ENCODE measurements at regions not wholly inside any gene's neighbourhood (a gene's known extent, or its start where the extent isn't known, plus 50 kb on each side); places are given as distances from the start of the nearest gene placed in this dataset.
"Not testable (repeated sequence)": the region's sequence is repeated elsewhere in the genome, so short reads cannot be mapped to it uniquely, and the experiment has no call there.

DNA sequence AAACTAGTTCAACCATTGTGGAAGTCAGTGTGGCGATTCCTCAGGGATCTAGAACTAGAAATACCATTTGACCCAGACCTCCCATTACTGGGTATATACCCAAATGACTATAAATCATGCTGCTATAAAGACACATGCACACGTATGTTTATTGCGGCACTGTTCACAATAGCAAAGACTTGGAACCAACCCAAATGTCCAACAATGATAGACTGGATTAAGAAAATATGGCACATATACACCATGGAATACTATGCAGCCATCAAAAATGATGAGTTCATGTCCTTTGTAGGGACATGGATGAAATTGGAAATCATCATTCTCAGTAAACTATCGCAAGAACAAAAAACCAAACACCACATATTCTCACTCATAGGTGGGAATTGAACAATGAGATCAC is 754.7 kb upstream of the ADGRB3 start:
- DNase-seq: not testable (repeated sequence)

DNA sequence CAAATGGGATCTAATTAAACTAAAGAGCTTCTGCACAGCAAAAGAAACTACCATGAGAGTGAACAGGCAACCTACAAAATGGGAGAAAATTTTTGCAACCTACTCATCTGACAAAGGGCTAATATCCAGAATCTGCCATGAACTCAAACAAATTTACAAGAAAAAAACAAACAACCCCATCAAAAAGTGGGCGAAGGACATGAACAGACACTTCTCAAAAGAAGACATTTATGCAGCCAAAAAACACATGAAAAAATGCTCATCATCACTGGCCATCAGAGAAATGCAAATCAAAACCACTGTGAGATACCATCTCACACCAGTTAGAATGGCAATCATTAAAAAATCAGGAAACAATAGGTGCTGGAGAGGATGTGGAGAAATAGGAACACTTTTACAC is 755.2 kb upstream of the ADGRB3 start:
- DNase-seq: not testable (repeated sequence)

DNA sequence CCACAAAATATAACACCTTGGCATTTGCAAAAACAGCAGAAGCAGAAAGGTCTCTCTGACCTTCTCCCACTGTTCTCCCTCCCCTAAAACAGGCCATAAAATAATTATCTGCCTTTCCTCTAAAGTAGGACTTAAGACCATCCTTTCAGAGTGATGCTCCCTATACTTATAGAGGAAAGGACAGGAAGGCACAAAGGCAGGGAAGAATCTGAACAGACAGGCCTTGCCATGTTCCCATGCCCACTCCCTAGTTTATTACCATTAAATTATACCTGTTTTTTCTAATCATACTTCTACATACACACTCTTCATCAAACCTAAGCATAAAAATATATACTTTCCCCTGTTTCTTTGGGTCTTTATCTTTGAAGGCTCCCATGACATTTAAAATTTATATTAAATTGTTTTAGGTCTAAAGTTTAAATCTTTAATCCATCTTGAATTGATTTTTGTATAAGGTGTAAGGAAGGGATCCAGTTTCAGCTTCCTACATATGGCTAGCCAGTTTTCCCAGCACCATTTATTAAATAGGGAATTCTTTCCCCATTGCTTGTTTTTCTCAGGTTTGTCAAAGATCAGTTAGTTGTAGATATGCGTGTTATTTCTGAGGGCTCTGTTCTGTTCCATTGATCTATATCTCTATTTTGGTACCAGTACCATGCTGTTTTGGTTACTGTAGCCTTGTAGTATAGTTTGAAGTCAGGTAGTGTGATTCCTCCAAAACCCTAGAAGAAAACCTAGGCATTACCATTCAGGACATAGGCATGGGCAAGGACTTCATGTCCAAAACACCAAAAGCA is 755.8 kb upstream of the ADGRB3 start:
- not testable (repeated sequence) for DNase-seq

DNA sequence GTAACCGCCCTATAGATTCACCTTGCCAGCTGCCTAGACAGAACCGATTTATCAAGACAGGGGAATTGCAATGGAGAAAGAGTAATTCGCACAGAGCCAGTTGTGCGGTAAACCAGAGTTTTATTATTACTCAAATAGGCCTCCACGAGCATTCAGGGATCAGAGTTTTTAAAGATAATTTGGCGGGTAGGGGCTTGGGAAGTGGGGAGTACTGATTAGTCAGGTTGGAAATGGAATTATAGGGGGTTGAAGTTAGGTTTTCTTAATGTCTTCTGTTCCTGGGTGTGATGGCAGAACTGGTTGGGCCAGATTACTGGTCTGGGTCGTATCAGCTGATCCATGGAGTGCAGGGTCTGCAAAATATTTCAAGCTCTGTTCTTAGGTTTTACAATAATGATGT is 756.9 kb upstream of the ADGRB3 start:
- DNase-seq: not testable (repeated sequence)

DNA sequence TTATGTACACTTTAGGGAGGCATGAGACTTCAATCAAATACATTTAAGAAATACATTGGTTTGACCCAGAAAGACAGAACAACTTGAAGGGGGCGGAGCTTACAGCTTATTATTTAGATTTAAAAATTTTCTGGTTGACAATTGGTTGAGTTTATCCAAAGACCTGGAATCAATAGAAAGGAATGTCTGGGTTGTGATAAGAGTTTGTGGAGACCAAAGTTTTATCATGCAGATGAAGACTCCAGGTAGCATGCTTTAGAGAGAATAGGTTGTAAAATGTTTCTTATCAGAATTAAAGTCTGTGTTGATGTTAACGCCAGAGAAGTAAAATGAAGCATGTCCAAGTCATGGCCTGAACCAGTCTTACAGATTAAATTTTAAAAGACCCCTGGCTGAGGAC is 757.8 kb upstream of the ADGRB3 start:
- no peak for DNase-seq

DNA sequence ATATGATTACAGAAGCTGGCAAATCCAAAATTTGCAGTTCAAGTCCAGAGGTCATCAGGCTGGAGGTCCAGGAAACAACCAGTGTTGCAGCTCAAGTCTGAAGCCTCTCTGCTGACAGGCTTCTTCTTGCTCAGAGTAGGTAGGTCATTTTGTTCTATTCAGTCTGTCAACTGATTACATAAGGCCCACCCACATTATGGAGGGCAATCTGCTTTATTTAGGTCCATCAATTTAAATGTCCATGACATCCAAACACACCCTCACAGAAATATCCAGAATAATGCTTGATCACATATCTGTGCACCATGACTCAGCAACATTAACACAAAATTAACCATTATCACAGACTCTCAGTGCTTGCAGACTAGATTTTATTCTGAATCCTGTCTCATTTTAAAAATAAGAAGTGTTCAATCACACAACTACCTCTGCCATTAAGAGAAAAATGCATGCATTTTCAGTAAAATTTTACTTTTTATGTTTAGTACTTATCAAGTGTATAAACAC is 759.2 kb upstream of the ADGRB3 start:
- no peak for DNase-seq

DNA sequence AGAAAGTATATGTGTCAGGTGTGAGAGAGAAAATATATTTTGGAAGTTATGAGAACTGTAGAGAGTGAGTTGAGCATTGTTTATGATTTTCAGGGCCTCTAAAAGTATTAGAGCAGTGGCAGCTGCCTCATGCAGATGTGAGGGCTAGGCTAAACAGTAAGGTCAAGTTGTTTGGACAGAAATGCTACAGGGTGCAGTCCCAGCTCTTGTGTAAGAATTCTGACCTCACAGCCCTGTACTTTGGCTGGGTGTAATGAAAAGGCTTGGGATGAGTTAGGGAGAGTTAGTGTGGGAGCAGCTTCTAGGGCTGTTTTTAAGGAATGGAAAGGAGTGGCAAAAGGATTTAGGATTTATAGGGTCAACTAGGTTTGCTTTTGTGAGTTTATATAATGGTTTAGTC is 764.8 kb upstream of the ADGRB3 start:
- no peak for DNase-seq

DNA sequence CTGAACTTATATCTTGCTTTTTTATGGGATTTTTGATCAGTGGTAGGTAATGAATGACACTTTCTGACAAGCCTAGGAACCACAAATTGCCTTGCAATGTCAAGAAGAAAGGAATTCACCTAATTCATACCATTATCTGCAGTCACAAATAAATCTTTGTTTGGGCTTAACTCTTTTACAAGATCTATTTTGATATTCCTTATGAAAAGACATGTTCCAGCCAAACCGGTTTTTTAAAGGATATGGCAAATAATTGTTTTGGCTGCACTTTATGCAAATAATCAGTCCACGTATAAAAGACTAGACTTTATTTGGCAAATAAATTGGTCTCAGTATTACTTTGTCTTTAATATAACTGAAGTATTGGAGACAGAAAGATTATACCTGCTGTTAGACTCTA is 771.7 kb upstream of the ADGRB3 start:
- DNase-seq: no peak

DNA sequence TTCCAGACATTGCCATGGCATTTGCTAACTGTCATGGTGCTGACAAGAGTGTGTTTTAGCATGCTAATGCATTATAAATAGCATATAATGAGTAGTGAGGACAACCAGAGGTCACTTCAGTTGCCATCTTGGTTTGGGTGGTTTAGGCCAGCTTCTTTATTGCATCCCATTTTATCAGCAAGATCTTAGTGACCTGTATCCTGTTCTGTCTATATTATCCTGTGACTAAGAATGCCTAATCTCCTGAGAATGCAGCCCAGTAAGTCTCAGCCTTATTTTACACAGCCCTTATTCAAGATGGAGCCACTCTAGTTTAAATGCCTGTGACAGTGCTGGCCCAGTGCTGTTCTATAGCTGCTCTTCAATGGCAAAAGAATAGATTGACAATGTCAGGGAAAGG is 781.0 kb upstream of the ADGRB3 start:
- DNase-seq: no peak

DNA sequence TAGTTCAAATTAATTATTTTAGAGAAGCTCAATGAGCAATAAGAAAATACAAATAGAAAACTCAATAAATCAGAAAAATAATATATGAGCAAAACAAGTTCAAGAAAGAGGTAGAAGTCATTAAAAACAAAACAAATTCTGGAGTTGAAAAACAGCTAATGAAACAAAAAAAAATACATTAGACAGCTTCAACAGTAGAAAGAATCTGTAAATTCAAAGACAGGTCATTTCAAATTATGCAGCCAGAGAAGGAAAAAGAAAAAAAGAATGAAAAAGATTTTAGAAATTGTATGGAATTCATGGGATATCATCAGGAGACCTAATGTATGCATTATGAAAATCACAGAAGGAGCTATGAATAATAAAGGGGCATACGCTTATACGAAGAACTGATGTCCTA is 795.3 kb upstream of the ADGRB3 start:
- no peak for DNase-seq

DNA sequence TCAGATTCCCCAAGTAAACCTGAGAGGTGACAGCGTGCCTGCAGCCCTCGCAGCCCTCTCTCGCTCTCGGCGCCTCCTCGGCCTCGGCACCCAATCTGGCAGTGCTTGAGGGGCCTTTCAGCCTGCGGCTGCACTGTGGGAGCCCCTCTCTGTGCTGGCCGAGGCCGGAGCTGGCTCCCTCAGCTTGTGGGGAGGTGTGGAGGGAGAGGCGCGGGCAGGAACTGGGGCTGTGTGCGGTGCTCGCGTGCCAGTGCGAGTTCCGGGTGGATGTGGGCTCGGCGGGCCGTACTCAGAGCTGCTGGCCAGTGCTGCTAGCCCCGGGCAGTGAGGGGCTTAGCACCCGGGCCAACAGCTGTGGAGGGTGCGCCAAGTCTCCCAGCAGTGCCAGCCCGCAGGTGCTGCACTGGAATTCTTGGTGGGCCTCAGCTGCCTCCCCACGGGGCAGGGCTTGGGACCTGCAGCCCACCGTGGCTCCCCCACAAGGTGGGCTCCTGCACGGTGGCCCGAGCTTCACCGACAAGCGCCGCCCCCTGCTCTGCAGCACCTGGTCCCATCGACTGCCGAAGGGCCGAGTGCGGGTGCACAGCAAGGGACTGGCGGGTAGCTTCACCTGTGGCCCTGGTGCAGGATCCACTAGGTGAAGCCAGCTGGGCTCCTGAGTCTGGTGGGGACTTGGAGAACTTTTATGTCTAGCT is 809.7 kb upstream of the ADGRB3 start:
- DNase-seq: no peak

DNA sequence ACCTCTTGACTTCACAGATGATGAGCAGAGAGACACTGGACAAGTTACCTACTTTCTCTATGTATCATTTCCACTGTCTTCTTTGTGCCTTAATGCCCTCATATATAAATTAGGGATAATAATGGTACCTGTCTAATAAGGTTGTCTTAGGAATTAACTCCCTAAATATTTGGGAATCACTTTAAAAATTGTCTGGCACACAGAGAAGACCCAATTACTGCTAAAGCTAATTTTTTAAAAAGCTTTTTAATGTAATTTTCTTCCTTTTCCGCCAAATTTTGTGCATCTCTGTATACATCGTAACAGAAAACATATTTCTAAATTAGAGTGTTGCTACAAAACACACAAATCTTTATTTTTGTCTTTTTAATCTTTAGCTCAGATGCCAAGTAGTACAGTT is 816.8 kb upstream of the ADGRB3 start:
- DNase-seq: no peak

DNA sequence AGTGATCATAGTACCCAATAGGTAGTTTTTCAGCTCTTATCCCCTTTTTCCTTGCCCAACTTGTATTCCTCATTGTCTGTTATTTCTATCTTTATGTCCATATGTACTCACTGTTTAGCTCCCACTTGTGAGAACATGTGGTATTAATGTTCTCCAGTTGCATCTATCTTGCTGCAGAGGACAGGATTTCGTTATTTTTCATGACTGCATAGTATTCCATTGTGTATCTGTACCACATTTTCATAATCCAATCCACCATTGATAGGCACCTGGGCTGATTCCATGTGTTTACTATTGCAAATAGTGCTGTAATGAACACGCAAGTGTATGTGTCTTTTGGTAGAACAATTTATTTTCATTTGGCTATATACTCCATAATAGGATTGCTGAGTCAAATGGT is 819.5 kb upstream of the ADGRB3 start:
- no peak for DNase-seq

DNA sequence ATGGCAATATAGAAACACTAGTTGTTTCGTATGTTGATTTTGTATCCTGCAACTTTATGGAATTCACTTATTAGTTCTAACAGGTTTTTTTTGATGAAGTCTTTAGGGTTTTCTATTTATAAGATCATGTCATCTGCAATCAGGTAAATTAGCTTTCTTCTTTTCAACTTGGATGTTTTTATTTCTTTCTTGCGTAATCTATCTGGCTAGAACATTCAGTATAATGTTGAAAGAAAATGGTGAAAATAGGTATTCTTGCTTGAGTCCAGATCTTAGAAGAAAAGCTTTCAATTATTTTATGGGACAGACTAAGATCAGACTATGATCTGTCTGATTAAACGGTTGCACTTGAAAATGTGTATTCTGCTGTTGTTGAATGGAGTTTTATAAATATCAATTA is 820.8 kb upstream of the ADGRB3 start:
- DNase-seq: no peak

DNA sequence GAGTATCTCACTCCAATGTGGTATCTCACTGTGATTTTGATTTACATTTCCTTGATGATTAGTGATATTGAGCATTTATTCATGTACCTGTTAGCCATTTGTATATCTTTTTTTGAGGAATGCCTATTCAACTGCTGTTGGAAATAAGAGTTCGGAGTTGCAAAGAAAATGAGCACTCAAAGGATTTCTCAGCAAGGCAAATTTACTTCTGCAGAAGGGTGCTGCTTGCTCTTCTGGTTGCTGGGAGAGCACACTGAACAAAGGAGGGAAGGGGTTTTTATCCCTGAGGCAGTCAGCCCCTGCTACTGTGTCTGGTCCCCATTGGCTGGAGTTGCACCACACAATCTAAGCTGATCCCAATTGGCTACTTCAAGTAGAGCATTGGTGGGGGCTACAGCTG is 822.4 kb upstream of the ADGRB3 start:
- DNase-seq: no peak

DNA sequence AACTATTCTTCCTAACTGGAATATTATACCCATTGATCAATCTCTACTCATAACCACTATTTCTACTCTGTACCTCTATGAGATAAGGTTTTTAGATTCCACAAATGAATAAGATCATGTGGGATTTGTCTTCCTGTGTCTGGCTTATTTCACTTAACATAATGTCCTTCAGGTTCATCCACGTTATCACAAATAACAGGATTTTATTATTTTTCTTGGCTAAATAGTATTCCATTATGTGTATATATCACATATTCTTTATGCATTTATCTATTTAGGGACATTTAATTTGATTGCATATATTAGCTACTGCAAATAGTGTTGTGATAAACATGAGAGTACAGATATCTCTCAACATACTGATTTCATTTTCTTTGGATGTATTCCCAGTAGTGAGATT is 823.0 kb upstream of the ADGRB3 start:
- DNase-seq: no peak

DNA sequence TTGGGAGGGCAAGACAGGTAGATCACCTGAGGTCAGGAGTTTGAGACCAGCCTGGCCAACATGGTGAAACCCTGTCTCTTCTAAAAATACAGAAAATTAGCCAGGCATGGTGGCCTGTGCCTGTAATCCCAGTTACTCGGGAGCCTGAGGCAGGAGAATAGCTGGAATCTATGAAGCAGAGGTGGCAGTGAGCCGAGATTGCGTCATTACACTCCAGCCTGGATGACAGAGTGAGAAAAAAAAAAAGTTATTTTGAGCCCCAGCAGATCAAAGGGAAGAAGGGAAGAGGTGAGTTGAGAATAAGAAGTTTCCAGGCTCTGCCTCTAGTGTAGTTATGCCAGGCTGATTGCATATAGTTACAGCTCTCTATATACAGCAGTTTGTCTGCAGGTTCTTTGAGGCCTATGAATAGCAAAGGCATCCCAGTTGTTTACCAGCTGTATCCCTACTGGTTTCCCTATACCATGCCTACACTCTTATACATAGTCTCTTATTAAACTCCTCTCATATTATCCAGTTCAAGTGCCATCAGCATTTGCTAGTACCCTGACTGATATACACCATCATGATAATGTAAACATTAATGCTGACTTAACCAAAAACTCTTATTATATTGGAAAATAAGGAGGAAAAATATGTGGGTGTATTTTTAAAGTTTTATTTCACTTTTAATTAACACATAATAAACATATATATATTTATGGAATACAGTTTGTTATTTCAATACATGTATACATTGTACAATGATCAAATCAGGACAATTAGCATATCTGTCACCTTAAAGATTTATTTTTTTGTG is 823.6 kb upstream of the ADGRB3 start:
- DNase-seq: no peak

DNA sequence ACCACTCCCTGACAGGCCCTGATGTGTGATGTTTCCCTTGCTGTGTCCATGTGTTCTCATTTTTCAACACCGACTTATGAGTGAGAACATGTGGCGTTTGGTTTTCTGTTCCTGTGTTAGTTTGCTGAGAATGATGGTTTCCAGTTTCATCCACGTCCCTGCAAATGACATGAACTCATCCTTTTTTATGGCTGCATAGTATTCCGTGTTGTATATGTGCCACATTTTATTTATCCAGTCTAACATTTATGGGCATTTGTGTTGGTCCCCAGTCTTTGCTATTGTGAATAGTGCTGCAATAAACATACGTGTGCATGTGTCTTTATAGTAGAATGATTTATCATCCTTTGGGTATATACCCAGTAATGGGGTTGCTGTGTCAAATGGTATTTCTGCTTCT is 830.3 kb upstream of the ADGRB3 start:
- DNase-seq: not testable (repeated sequence)

DNA sequence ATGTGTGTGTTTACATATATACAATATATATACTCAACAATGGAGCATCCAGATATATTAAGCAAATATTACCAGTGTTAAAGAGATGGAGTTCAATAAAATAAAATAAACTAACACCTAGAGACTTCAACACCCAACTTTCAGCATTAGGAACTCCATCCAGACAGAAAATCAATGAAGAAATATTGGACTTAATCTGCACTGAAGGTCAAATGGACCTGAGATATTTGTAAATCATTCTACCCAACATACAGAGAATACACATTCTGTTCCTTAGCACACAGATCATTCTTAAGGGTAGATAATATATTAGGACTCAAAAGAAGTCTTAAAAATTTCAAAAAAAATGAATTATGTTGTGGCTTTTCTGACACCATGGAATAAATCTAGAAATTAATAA is 832.3 kb upstream of the ADGRB3 start:
- DNase-seq: no peak

DNA sequence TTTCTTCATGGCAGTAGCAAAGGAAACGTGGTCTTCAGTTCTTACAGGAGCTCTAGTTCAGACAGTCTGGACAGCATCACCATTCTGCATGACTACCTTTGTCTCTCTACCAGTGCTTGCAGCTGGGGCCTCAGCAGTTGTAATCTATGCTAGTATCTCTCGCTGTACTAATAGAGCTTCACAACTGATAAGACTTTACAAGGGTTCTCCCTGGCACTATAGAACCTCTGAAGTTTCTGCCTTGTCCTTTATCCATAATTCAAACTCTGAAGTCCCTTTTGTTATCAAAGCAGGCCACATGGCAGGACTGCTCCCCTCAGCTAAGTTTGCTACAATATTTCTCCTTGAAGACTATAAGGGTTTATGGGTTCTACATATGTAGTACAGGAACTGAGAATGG is 842.1 kb upstream of the ADGRB3 start:
- DNase-seq: no peak

DNA sequence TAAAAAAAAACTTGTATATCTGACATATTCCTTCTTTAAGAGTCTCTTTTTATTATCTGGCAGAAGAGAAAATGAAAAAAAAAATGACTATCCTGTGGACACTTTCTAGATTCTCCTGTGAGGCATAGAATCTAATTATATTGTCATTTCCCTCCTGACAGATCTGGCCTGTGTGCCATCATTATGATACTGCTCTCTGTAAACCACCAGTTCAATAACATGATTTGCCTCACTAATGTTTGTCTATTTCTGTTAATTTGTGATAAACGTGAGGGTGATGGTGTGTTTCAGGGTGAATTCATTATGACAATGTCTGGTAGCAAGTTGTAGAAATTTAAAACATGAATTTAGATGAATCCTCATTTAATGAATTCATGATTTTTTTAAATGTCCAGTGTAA is 844.5 kb upstream of the ADGRB3 start:
- no peak for DNase-seq

DNA sequence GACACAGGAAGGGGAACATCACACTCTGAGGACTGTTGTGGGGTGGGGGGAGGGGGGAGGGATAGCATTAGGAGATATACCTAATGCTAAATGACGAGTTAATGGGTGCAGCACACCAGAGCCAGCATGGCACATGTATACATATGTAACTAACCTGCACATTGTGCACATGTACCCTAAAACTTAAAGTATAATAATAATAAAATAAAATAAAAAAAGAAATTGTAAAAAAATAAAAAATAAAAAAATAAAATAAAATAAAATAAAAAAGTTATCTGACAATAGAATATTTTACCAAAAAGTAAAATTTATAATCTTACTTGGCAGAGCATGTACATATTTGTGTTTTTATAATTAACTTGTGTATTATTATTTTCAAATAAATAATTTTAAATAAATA is 848.0 kb upstream of the ADGRB3 start:
- not testable (repeated sequence) for DNase-seq

All from nucleus accumbens (tissue), 56 donors.